H1 (cell line): ENCODE measurements at regions not wholly inside any gene's neighbourhood (a gene's known extent, or its start where the extent isn't known, plus 50 kb on each side); places are given as distances from the start of the nearest gene placed in this dataset.

Source experiments
- BCL11A ChIP-seq, 2 experiments: IDR thresholded peaks; one replicate each; pipeline ENCODE4 v1.6.1; 2011; ENCODE audit warnings: low read depth in 2 of 2, low read length in 2 of 2, mild to moderate bottlenecking in 2 of 2
- KDM1A ChIP-seq: fragments of 200-600, 300-600 bp; sonication (generic); IDR thresholded peaks from 2 replicates; pipeline ENCODE4 v1.7.1; 2016; ENCODE audit warnings: mild to moderate bottlenecking, low read length, borderline replicate concordance
- SIX5 ChIP-seq: IDR thresholded peaks from 2 replicates; pipeline ENCODE4 v1.6.1; 2011; ENCODE audit warnings: mild to moderate bottlenecking, low read depth, low read length

GRCh38 chr4:89661173-89661899 is 175.6 kb downstream of the SNCA start (continued):
- TF ChIP-seq KDM1A = no peak
- no peak for TF ChIP-seq SIX5
- TF ChIP-seq BCL11A (IDR thresholded peaks at IDR 0.05; ENCODE audit: low read depth in 2 of 2, low read length in 2 of 2) = no peak
